ENCODE measurements at regions not wholly inside any gene's neighbourhood (a gene's known extent, or its start where the extent isn't known, plus 50 kb on each side); places are given as distances from the start of the nearest gene placed in this dataset.

DNA sequence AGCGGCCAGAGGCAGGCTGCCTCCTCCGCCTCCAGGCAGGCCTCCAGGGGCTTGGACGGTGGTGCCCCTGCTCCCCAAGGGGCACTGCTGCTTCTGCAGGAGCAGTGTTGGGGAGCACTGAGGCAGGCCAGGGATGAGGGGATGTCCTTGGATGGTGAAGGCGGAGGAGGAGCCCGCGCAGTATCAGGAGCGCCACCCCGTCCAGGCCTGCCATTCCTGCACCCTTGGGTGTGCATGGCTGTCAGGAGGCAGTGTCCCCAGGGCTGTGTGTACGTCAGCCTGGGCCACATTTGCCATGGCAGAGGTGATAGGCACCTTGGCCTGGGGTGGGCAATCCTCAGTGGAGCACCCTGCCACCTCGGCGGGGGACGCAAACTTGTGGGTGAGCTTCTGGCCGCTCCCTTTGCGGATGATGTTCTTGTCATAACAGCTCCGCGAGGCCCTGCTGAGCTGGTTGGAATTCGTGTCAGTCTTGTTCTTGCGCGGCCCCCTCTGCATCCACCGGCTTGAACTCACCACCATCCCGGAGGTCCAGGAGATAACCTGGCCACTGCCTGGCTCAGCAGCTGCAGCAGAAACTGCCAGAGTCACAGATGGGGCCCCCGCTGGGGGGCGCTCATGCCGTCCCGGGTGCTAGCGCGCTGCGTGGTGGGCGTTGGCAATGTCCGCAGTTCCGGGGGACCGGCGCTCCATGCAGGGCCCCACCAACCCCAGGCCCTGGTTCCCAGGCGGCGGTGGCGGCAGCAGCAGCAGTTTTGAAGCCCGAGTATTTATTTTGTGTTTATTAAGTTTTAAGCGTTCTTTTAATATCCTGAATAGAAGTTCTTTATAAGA, 182.3 kb upstream of the ADCY1 start:
- TF ChIP-seq, protein P1, sequence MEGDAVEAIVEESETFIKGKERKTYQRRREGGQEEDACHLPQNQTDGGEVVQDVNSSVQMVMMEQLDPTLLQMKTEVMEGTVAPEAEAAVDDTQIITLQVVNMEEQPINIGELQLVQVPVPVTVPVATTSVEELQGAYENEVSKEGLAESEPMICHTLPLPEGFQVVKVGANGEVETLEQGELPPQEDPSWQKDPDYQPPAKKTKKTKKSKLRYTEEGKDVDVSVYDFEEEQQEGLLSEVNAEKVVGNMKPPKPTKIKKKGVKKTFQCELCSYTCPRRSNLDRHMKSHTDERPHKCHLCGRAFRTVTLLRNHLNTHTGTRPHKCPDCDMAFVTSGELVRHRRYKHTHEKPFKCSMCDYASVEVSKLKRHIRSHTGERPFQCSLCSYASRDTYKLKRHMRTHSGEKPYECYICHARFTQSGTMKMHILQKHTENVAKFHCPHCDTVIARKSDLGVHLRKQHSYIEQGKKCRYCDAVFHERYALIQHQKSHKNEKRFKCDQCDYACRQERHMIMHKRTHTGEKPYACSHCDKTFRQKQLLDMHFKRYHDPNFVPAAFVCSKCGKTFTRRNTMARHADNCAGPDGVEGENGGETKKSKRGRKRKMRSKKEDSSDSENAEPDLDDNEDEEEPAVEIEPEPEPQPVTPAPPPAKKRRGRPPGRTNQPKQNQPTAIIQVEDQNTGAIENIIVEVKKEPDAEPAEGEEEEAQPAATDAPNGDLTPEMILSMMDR (IDR thresholded peaks at IDR 0.05): no peak
- TF ChIP-seq EZH2 (IDR thresholded peaks at IDR 0.05): no peak

Measured in neural progenitor cell (in vitro differentiated cells).